ENCODE measurements at regions not wholly inside any gene's neighbourhood (a gene's known extent, or its start where the extent isn't known, plus 50 kb on each side); places are given as distances from the start of the nearest gene placed in this dataset.
A peak's percentile ranks its signal among the peaks of the same experiment; 100 is the strongest.

DNA sequence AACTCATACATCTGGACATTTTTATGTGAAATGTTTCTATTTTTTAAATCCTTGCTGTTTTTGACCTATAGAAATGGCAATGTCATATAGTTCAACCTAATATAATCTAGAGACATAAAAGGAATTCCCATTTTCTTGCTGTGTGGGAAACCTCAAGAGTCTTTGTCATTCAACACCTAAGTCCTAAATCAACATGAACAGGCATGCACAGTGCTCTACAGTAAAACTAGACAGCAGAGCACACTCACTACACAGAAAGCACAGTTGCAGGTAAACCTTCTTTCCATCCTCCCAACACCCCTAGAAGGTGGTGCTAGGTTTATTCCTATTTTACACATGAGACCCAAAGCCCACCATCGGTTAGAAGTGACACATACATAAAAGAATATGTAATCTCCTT is 79.1 kb upstream of the C1QTNF7 start:
- Histone ChIP-seq H3K36me3 (ENCODE audit: control insufficient read depth in 4 of 4, insufficient read depth in 4 of 4, low read length in 3 of 4) (no peaks in the 10 kb centered on the region), H3K4me3 (ENCODE audit: control insufficient read depth in 1 of 7, extremely low read depth in 1 of 7, insufficient read depth in 4 of 7, low read depth in 2 of 7, low read length in 6 of 7) (no peak overlapping the region), H3K27me3 (replicated peaks in 2 of 5; ENCODE audit: control insufficient read depth in 4 of 5, insufficient read depth in 5 of 5, low read length in 4 of 5) (no peaks in the 10 kb centered on the region), H3K27ac (ENCODE audit: insufficient read depth in 1 of 2, low read depth in 1 of 2, low read length in 2 of 2, poor library complexity in 1 of 2, severe bottlenecking in 2 of 2) (no peak overlapping the region), H3K4me1 (ENCODE audit: control extremely low read depth in 1 of 4, control insufficient read depth in 4 of 4, insufficient read depth in 4 of 4, low read length in 3 of 4) (peaks cover 0 to 5% (median 2%) of the 10 kb centered on the region in 4 experiments), H3K9me3 (ENCODE audit: control extremely low read depth in 1 of 5, control insufficient read depth in 4 of 5, insufficient read depth in 2 of 5, low read depth in 1 of 5, low read length in 4 of 5) (no peaks in the 10 kb centered on the region)
- WGBS (ENCODE audit: insufficient coverage) = no CpG with 5 or more reads among the region's 1 CpG
- ChIA-PET POLR2A (no interaction called here), CTCF (no interaction called here)
- no peak for DNase-seq

DNA sequence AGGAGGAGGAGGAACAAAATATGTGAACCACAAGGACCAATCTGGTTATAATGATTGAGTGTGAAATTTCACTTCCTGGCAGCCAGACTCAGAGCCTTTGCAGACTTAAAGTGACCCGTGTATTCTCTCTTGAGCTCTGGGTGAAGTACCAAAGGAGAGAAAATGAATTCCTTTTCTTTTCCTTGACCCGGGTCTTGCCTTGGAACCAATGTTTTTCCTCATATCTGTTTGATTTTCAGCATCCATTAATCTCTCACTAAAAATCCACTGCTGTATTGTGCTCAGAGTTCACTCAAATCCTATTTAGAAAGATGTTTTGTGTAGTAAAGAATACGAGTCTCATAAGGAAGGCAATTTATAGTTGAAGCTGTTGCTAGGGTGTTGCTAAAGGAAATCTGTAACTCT is 78.3 kb upstream of the C1QTNF7 start:
- ChIA-PET POLR2A (no interaction called here), CTCF (no interaction called here)

DNA sequence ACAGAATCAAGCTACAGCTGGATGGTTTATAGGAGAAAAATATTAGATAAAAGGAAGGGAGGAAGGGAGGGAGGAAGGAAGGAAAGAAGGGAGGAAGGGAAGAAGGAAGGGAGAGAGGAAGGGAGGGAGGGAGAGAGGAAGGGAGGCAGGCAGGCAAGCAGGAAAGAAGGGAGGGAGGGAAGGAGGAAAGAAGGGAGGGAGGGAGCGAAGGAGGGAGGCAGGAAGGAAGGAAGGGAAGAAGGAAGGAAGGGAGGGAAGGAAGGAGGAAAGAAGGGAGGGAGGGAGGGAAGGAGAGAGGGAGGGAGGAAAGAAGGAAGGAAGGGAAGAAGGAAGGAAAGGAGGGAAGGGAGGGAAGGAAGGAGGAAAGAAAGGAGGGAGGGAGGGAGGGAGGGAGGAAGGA is 77.9 kb upstream of the C1QTNF7 start:
- peaks cover 0 to 7% (median 3%) of the 10 kb centered on the region in 4 experiments for H3K4me1 ChIP-seq (ENCODE audit: control extremely low read depth in 1 of 4, control insufficient read depth in 4 of 4, insufficient read depth in 4 of 4, low read length in 3 of 4)
- ChIA-PET CTCF (no interaction called here), POLR2A (no interaction called here)
- 100% methylated on average over 1 of the region's 1 CpG for WGBS (ENCODE audit: insufficient coverage)
- H3K36me3 ChIP-seq (ENCODE audit: control insufficient read depth in 4 of 4, insufficient read depth in 4 of 4, low read length in 3 of 4) = no peaks in the 10 kb centered on the region
- H3K4me3 ChIP-seq (ENCODE audit: control insufficient read depth in 1 of 7, extremely low read depth in 1 of 7, insufficient read depth in 4 of 7, low read depth in 2 of 7, low read length in 6 of 7) = no peak overlapping the region
- no peak overlapping the region for H3K27ac ChIP-seq (ENCODE audit: insufficient read depth in 1 of 2, low read depth in 1 of 2, low read length in 2 of 2, poor library complexity in 1 of 2, severe bottlenecking in 2 of 2)
- no peaks in the 10 kb centered on the region for H3K27me3 ChIP-seq (replicated peaks in 2 of 5; ENCODE audit: control insufficient read depth in 4 of 5, insufficient read depth in 5 of 5, low read length in 4 of 5)
- no peak for DNase-seq
- no peaks in the 10 kb centered on the region for H3K9me3 ChIP-seq (ENCODE audit: control extremely low read depth in 1 of 5, control insufficient read depth in 4 of 5, insufficient read depth in 2 of 5, low read depth in 1 of 5, low read length in 4 of 5)

More for the DNA sequence above, 78.3 kb upstream of the C1QTNF7 start:
- Histone ChIP-seq H3K27me3 (replicated peaks in 2 of 5; ENCODE audit: control insufficient read depth in 4 of 5, insufficient read depth in 5 of 5, low read length in 4 of 5) (no peaks in the 10 kb centered on the region), H3K4me1 (ENCODE audit: control extremely low read depth in 1 of 4, control insufficient read depth in 4 of 4, insufficient read depth in 4 of 4, low read length in 3 of 4) (peaks cover 0 to 5% (median 2%) of the 10 kb centered on the region in 4 experiments), H3K9me3 (ENCODE audit: control extremely low read depth in 1 of 5, control insufficient read depth in 4 of 5, insufficient read depth in 2 of 5, low read depth in 1 of 5, low read length in 4 of 5) (no peaks in the 10 kb centered on the region), H3K36me3 (ENCODE audit: control insufficient read depth in 4 of 4, insufficient read depth in 4 of 4, low read length in 3 of 4) (no peaks in the 10 kb centered on the region), H3K4me3 (ENCODE audit: control insufficient read depth in 1 of 7, extremely low read depth in 1 of 7, insufficient read depth in 4 of 7, low read depth in 2 of 7, low read length in 6 of 7) (no peak overlapping the region), H3K27ac (ENCODE audit: insufficient read depth in 1 of 2, low read depth in 1 of 2, low read length in 2 of 2, poor library complexity in 1 of 2, severe bottlenecking in 2 of 2) (peak overlapping the region in 1 of 2 experiments; percentile 6)
- WGBS (ENCODE audit: insufficient coverage) = 0% methylated on average over 2 of the region's 3 CpGs
- DNase-seq = peak in 2 of 3 donors; percentile 26 to 50

DNA sequence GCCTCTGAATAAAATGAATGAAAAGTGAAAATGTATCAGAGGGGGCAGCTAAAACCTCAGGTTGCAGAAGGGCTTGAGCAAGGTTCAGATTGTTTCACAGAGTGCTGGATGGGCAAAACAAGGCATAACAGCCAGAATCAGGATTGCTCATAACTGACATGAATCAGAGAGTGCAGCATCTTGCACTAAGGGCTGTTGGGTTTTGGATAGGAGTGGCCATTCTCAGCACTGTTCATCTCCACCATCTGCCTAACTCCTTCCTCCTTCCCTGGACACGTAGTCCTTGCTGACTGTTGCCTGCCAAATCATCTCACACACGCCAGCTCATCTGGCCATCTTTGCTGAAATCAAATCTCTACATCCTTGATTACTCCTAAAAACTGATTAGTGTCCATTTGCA is 75.3 kb upstream of the C1QTNF7 start:
- ChIA-PET POLR2A (no interaction called here), CTCF (interaction anchor here (0.8 to 1.5 kb wide), 5 partner anchors 8 to 44 kb away, joined by 3 to 4 read pairs (median 3); no protein-coding TSS in a partner anchor)
- Histone ChIP-seq H3K9me3 (ENCODE audit: control extremely low read depth in 1 of 5, control insufficient read depth in 4 of 5, insufficient read depth in 2 of 5, low read depth in 1 of 5, low read length in 4 of 5) (no peaks in the 10 kb centered on the region), H3K4me3 (ENCODE audit: control insufficient read depth in 1 of 7, extremely low read depth in 1 of 7, insufficient read depth in 4 of 7, low read depth in 2 of 7, low read length in 6 of 7) (no peak overlapping the region), H3K27ac (ENCODE audit: insufficient read depth in 1 of 2, low read depth in 1 of 2, low read length in 2 of 2, poor library complexity in 1 of 2, severe bottlenecking in 2 of 2) (no peak overlapping the region), H3K4me1 (ENCODE audit: control extremely low read depth in 1 of 4, control insufficient read depth in 4 of 4, insufficient read depth in 4 of 4, low read length in 3 of 4) (peaks cover 0 to 8% (median 4%) of the 10 kb centered on the region in 4 experiments), H3K27me3 (replicated peaks in 2 of 5; ENCODE audit: control insufficient read depth in 4 of 5, insufficient read depth in 5 of 5, low read length in 4 of 5) (no peaks in the 10 kb centered on the region), H3K36me3 (ENCODE audit: control insufficient read depth in 4 of 4, insufficient read depth in 4 of 4, low read length in 3 of 4) (no peaks in the 10 kb centered on the region)
- 100% methylated on average over 2 of the region's 2 CpGs for WGBS (ENCODE audit: insufficient coverage)
- no peak for DNase-seq

DNA sequence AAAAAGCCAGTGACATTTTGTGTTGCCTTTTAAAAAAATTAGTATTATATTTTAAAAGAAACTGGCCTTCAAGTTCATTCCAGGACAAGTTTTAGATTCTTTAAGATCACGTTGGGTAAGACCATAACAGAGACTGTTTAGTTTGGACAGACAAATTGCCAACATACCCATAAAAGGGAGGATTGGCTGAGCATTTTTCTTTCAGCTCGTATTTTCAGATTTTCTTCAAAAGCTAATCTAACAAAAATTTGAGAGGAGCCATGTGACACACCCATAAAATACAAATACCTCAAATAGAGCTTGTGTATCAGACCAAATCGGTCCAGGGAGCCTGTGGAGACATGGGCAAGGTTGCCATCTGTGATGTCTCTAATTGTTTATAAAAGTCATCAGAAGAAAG is 74.6 kb upstream of the C1QTNF7 start:
- ChIA-PET CTCF (interaction anchor here (0.8 to 1.2 kb wide), 3 partner anchors 9 to 43 kb away, joined by 3 to 4 read pairs (median 3); no protein-coding TSS in a partner anchor), POLR2A (no interaction called here)
- H3K36me3 ChIP-seq (ENCODE audit: control insufficient read depth in 4 of 4, insufficient read depth in 4 of 4, low read length in 3 of 4) = no peaks in the 10 kb centered on the region
- H3K4me1 ChIP-seq (ENCODE audit: control extremely low read depth in 1 of 4, control insufficient read depth in 4 of 4, insufficient read depth in 4 of 4, low read length in 3 of 4) = peaks cover 0 to 8% (median 4%) of the 10 kb centered on the region in 4 experiments
- H3K27me3 ChIP-seq (replicated peaks in 2 of 5; ENCODE audit: control insufficient read depth in 4 of 5, insufficient read depth in 5 of 5, low read length in 4 of 5) = no peaks in the 10 kb centered on the region
- no peak overlapping the region for H3K4me3 ChIP-seq (ENCODE audit: control insufficient read depth in 1 of 7, extremely low read depth in 1 of 7, insufficient read depth in 4 of 7, low read depth in 2 of 7, low read length in 6 of 7)
- no peak for DNase-seq
- H3K27ac ChIP-seq (ENCODE audit: insufficient read depth in 1 of 2, low read depth in 1 of 2, low read length in 2 of 2, poor library complexity in 1 of 2, severe bottlenecking in 2 of 2) = no peak overlapping the region
- H3K9me3 ChIP-seq (ENCODE audit: control extremely low read depth in 1 of 5, control insufficient read depth in 4 of 5, insufficient read depth in 2 of 5, low read depth in 1 of 5, low read length in 4 of 5) = no peaks in the 10 kb centered on the region
- 100% methylated on average over 2 of the region's 3 CpGs for WGBS (ENCODE audit: insufficient coverage)

DNA sequence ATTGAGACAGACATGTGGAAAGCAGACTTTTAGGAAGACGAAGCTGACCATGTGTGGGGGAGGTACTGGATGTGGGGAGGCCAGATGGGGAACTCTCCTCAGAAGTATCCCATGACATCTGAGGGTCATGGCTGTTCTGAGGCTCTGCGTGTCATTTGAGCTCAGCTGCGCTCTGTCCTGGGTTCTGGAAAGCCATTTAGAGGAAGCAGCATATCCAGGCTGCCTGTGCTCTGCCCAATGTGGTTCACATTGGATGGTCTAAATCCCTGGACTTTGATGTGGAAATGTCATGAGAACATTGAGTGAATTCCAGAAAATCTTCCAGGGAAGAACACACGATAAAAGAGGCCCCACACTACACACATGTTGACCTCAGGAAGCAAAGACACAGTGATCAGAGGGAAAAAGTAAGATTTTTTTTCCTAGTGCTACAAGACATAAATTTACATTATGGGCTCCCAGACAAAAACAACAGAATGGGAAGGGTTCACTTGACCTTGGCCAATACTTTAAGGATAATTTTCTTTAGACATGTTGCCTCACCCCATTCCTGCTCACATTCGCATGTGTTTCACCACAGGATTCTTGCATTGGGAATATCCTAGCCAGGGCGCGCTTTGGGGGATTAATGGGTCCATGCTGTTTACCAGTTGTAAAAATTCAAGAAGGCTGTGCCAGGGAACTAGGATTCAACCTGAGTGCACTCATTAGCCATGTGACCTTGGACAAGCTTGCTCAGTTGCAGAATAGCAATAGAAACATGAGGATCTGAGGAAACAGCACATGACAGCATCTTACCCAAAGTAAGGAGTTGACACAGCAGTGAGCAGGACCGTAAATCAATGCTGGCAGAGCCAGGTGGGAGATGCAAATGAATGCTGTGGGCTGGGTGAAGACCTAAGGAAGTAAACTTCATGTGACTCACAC is 73.2 kb upstream of the C1QTNF7 start:
- CTCF ChIA-PET = no interaction called here
- 92% methylated on average over 8 of the region's 8 CpGs for WGBS (ENCODE audit: insufficient coverage)
- H3K4me3 ChIP-seq (ENCODE audit: control insufficient read depth in 1 of 7, extremely low read depth in 1 of 7, insufficient read depth in 4 of 7, low read depth in 2 of 7, low read length in 6 of 7) = no peak overlapping the region

DNA sequence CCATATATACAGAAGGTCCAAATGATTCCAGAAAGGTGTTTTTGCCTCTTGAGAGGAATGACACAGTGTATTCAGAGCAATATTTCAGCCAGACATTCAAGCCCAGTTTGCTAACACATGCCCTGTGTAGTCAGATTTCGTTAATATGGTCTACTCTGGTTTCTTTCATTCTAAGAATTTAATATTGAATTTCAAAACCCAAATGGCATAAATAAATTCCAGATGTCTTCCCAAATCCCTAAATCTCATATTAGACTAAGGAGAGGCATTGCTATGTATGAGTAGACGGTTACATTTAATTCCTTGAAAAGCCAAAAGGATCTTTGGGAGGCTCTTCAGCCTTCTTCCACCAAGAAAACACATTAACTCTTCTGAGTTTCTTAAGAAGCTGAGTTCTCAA is 66.3 kb upstream of the C1QTNF7 start:
- Histone ChIP-seq H3K27me3 (replicated peaks in 2 of 5; ENCODE audit: control insufficient read depth in 4 of 5, insufficient read depth in 5 of 5, low read length in 4 of 5) (no peaks in the 10 kb centered on the region), H3K9me3 (ENCODE audit: control extremely low read depth in 1 of 5, control insufficient read depth in 4 of 5, insufficient read depth in 2 of 5, low read depth in 1 of 5, low read length in 4 of 5) (no peaks in the 10 kb centered on the region), H3K4me3 (ENCODE audit: control insufficient read depth in 1 of 7, extremely low read depth in 1 of 7, insufficient read depth in 4 of 7, low read depth in 2 of 7, low read length in 6 of 7) (no peak overlapping the region), H3K36me3 (ENCODE audit: control insufficient read depth in 4 of 4, insufficient read depth in 4 of 4, low read length in 3 of 4) (no peaks in the 10 kb centered on the region), H3K27ac (ENCODE audit: insufficient read depth in 1 of 2, low read depth in 1 of 2, low read length in 2 of 2, poor library complexity in 1 of 2, severe bottlenecking in 2 of 2) (no peak overlapping the region), H3K4me1 (ENCODE audit: control extremely low read depth in 1 of 4, control insufficient read depth in 4 of 4, insufficient read depth in 4 of 4, low read length in 3 of 4) (no peaks in the 10 kb centered on the region)
- DNase-seq = no peak
- ChIA-PET POLR2A (no interaction called here), CTCF (interaction anchor here (1.0 to 1.3 kb wide), 3 partner anchors 9 to 12 kb away, joined by 3 to 4 read pairs (median 3); no protein-coding TSS in a partner anchor)
- WGBS (ENCODE audit: insufficient coverage) = no CpG with 5 or more reads among the region's 2 CpGs

More for the DNA sequence above, 73.2 kb upstream of the C1QTNF7 start:
- Histone ChIP-seq H3K27ac (ENCODE audit: insufficient read depth in 1 of 2, low read depth in 1 of 2, low read length in 2 of 2, poor library complexity in 1 of 2, severe bottlenecking in 2 of 2) (no peak overlapping the region), H3K27me3 (replicated peaks in 2 of 5; ENCODE audit: control insufficient read depth in 4 of 5, insufficient read depth in 5 of 5, low read length in 4 of 5) (no peaks in the 10 kb centered on the region), H3K36me3 (ENCODE audit: control insufficient read depth in 4 of 4, insufficient read depth in 4 of 4, low read length in 3 of 4) (no peaks in the 10 kb centered on the region), H3K9me3 (ENCODE audit: control extremely low read depth in 1 of 5, control insufficient read depth in 4 of 5, insufficient read depth in 2 of 5, low read depth in 1 of 5, low read length in 4 of 5) (no peaks in the 10 kb centered on the region), H3K4me1 (ENCODE audit: control extremely low read depth in 1 of 4, control insufficient read depth in 4 of 4, insufficient read depth in 4 of 4, low read length in 3 of 4) (peaks cover 0 to 4% (median 2%) of the 10 kb centered on the region in 4 experiments)
- peak in 2 of 3 donors; percentile 20 to 45 for DNase-seq
- POLR2A ChIA-PET = no interaction called here

All from common myeloid progenitor, CD34-positive (primary cell).